ENCODE measurements at regions not wholly inside any gene's neighbourhood (a gene's known extent, or its start where the extent isn't known, plus 50 kb on each side); places are given as distances from the start of the nearest gene placed in this dataset.
"Not testable (repeated sequence)": the region's sequence is repeated elsewhere in the genome, so short reads cannot be mapped to it uniquely, and the experiment has no call there.

DNA sequence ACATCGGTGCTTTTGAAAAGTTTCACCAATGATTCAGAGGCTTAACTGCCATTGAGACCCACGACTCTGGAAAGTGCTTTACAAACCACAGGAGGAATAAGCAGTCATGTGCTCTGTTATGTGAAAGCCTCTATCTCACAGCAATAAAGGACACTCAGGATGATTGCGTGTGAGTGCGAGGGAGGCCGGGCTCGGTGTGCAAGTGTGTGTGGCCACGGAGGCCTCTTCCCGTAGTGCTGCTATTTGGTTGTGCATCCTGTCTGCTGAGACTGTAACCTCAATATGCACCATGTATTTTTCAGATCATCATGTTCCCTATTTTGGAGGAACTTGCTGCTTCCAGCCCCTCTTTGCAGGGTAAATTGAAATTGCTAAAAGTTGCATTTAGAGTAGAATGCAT, 71.5 kb downstream of the CDRT15L2 start:
- peak in 1 of 3 donors; percentile 20 for TF ChIP-seq POLR2AphosphoS5 (IDR thresholded peaks at IDR 0.05)
- not testable (repeated sequence) for TF ChIP-seq CTCF (IDR thresholded peaks at IDR 0.05 in 8 of 11, conservative IDR thresholded peaks at IDR 0.05 in 3 of 11); POLR2A (IDR thresholded peaks at IDR 0.05)

All from spleen (tissue), 7 donors.